HEK293T (cell line): ENCODE measurements at regions not wholly inside any gene's neighbourhood (a gene's known extent, or its start where the extent isn't known, plus 50 kb on each side); places are given as distances from the start of the nearest gene placed in this dataset.

Experiments used
- ELF4 ChIP-seq: fragments of 450-650 bp; IDR thresholded peaks from 2 replicates; pipeline ENCODE4 v1.6.1; 2017; ENCODE audit warnings: antibody characterized with exemption
- FOXK2 ChIP-seq: fragments of 450-650 bp; IDR thresholded peaks from 2 replicates; pipeline ENCODE4 v1.6.1; 2016; ENCODE audit warnings: mild to moderate bottlenecking
- FOXM1 ChIP-seq: fragments of 450-650 bp; IDR thresholded peaks from 2 replicates; pipeline ENCODE4 v1.6.1; 2017; ENCODE audit warnings: mild to moderate bottlenecking, borderline replicate concordance
- HDGF ChIP-seq: fragments of 450-650 bp; IDR thresholded peaks from 2 replicates; pipeline ENCODE4 v1.6.1; 2017; ENCODE audit warnings: antibody characterized with exemption, borderline replicate concordance
- ZNF384 ChIP-seq: fragments of 450-650 bp; IDR thresholded peaks from 2 replicates; pipeline ENCODE4 v1.6.1; 2016
- TF ChIP-seq, protein P1 (sequence below): fragments of 450-650 bp; IDR thresholded peaks from 2 replicates; pipeline ENCODE4 v1.6.1; 2016

DNA sequence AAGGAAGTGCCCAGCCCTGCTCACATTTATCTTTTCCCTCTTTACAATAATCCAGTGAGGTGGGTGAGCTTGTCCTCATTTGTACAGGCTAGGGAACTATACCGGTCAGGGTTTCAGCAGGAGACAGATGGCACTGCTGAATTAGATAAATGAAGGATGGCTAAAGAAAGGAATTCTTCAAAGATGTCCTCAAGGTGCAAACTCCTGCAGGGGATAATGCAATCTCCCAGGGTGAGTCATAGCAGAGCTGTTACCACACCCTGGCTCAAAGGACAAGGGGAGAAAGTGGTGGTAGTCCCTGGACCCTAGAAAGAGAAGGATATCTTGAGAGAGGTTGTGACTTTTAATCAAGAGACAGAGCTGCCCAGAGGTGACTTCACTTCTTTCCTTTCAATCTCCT lies 66.7 kb downstream of the RFPL4B start:
- TF ChIP-seq FOXK2, result no peak
- no peak for TF ChIP-seq ELF4
- no peak for TF ChIP-seq HDGF
- TF ChIP-seq ZNF384, result no peak
- TF ChIP-seq, protein P1, sequence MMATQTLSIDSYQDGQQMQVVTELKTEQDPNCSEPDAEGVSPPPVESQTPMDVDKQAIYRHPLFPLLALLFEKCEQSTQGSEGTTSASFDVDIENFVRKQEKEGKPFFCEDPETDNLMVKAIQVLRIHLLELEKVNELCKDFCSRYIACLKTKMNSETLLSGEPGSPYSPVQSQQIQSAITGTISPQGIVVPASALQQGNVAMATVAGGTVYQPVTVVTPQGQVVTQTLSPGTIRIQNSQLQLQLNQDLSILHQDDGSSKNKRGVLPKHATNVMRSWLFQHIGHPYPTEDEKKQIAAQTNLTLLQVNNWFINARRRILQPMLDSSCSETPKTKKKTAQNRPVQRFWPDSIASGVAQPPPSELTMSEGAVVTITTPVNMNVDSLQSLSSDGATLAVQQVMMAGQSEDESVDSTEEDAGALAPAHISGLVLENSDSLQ, result no peak
- TF ChIP-seq FOXM1, result no peak
